HUDEP-2 (cell line): ENCODE measurements at regions not wholly inside any gene's neighbourhood (a gene's known extent, or its start where the extent isn't known, plus 50 kb on each side); places are given as distances from the start of the nearest gene placed in this dataset.
"Not testable (repeated sequence)": the region's sequence is repeated elsewhere in the genome, so short reads cannot be mapped to it uniquely, and the experiment has no call there.

Experiments
- DNase-seq, 76 experiments: peaks; one replicate each; lab custom pipeline; 2025; ENCODE audit not compliant: unreplicated experiment in 76 of 76; lab: John Stamatoyannopoulos, UW

DNA sequence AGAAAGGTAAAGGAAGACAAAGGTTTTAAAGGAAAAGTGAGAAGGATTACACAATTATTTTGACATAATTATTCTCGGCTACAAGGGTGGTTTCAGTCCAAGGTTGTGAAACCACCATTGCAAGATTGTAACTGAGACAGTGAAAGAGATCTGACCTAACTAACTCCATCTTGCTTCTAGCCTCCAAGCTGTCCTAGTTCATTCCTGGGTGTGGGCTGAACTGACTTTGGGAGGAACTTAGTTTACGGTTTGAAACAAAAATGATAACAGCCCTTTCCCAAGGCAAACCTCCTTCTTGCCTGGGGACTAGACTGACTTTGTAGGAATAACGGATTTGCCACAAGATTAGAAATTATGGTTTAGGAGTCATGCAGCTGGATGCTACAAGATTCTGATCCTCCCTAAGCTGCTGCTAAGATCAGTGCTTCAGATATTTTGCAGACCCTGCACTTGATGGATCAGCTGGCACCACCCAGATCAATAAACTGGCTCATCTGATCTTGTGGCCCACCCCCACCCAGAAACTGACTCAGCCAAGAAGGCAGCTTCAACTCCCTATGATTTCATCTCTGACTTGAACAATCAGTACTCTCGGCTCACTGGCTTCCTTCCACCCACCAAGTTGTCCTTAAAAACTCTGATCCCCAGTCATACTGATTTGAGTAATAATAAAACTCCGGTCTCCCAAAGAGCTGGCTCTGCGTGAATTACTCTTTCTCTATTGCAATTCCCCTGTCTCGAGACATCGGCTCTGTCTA, 57.7 kb upstream of the AADACL2 start:
- DNase-seq, result peak in 2 of 76 experiments; percentile 1 to 6

DNA sequence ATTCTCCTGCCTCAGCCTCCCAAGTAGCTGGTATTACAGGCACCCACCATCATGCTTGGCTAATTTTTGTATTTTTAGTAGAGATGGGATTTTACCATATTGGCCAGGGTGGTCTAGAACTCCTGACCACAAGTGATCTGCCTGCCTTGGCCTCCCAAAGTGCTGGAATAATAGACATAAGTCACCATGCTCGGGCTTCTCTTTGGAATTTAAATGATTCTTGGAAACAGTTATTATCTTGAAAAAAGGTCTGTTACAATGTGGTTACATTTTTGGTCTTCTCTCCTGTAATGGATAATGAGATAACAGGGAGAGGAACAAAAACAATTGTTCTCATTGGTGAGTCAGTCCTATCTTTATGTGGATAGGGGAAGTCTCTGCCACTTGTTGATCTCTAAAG, 59.8 kb upstream of the AADACL2 start:
- peak in 33 of 76 experiments; percentile 1 to 84 (median 48) for DNase-seq

DNA sequence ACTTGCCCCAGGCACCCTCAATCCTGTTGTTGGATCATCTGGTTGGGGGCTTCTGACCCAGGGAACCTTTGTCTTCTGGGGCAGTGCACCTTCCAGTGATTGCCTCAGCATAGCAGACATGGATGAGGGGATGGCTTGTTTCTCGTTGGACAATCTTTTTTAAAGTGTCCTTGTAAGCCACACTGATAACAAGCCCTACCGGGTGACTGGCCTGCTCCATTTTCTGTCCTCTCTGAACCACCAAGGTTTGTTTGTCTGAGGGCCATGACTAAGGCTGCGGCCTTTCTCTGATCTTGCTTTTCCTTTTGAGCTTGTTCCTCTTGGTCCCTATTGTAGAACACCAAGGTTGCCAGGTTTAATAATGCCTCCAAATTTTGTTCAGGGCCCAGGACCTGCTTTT, 66.0 kb upstream of the AADACL2 start:
- not testable (repeated sequence) for DNase-seq

DNA sequence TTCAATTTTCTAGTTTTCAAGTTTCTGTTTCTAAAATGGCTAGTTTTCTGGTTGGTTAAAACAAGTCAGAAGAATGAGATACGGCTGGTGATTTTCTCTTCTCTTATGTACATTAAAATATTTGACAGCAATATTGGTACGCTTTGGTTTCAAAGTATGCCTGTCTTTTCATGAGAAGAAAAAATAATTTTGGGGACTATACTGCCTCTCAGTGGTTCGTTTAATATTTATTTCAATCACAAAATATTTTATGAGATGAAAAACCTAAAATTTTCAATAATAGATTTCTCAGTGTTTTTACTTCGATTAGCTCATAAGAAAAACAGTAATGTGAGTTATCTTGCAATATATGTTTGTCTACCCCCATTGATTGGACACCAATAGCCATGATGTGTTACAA, 72.8 kb upstream of the AADACL2 start:
- no peak for DNase-seq

DNA sequence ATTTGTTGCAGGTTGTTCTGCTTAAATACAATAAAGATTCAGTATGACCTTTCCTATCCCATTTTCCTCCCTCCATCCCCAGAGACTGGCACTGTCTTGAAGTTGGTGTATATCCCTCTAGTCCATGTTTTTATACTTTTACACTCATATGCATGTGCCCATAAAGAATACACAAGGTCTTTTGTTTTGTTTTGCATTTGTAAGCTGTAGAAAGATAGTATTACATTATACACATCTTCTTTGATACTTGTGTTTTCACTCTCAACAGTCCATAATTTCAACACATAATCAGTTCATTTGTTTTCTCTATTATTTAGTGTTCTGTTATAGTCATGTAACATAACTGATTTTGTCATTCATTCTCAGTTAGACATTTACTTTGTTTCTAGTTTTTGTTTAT, 88.7 kb upstream of the AADACL2 start:
- no peak for DNase-seq

DNA sequence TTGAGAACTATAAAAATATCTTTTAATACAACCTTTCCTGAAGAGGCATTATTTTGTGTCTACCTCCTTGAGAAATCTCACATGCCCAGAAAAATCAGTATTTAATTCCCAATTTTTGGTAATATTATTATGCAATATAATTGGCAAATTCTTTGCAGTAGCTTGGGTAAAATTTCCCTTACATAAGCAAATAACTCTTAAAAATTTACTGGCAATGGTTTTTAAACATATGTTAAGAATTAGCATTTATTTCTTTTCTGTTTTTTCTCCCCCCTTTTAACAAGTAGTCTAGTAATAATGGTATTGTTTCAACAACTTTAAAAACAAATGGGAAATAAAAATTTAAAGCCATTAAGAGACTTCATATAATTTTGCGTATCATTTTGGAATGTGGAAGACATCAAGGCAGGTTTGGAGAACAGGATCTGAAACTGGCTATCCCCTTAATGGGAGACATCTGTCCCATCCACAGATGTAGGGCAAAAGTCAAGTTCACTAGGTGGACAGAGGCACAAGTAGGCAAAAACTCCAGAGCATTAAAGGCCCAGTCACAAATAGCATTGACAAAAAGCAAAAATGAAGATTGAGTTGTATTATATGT, 89.6 kb upstream of the AADACL2 start:
- no peak for DNase-seq

DNA sequence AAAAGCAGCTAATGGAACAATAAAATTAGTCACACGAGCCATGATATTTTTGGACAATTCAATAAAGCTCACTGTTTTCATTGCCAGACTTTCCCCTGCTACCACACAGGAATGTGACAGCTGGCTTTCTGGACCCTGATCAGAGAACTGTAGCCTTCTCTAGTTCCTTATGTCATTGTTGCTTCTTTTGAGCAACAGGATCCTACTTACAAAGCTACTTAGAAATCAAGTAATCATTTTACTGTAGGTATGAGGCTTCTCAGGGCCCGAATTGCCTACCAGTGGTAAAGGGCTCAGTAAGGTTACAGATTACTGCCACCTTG, 94.3 kb upstream of the AADACL2 start:
- DNase-seq, result no peak

DNA sequence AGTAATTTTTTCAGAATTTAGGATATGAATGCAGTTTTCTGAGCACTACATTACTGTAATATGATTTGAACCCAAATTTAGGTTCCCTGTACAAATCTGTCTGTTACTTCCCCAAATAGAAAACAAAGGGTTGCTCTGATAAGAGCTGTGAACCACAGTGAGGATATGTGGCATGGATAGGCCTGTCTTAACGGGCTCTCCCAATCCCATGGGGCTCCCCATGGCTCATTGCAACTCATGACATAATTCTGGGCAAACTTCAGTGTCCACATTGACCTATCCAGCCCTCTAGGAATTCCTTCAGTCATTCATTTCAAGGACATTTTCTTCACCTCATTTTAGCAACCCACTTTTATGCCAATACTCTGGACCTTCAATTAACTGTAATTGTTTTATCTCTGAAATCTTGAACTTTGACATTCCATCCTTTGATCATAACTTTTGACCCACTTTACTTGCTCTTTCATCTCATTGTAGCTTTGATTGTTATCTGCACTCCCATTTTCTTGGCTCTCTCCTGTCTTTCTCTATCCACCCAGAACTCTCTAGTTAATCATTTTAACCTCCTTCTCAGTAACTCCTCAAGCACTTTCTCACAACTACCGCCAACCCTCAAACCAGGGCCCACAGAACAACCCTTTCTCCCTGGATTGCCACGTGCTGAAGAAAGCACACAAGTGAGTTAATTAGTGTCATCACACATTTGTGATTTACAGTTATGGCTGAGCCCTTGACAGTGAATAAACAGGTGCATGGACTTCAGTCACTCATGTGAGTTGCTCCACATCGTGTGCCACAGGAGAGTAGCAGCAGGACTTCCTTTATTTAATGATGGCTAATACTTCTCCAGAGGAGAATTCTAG, 94.9 kb upstream of the AADACL2 start:
- DNase-seq, result no peak

DNA sequence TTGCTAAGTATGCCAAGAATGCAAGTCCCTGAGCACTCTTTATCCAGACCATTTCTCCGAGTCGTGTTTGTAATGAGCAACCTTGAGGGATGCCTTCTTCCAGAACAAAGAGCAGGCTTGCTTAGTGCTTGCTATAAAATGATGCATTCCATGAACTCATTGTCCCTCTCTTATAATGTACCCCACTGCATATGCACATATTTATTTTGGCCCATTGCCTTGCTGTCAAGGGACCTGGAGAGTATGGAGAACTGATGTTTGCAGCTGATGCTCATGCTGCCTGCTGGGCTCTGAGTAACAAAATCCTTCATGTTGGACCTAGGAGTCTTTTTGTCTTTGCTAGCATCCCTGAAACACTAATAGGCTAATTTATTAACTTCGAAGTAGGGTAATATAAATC, 97.8 kb upstream of the AADACL2 start:
- DNase-seq, result no peak

DNA sequence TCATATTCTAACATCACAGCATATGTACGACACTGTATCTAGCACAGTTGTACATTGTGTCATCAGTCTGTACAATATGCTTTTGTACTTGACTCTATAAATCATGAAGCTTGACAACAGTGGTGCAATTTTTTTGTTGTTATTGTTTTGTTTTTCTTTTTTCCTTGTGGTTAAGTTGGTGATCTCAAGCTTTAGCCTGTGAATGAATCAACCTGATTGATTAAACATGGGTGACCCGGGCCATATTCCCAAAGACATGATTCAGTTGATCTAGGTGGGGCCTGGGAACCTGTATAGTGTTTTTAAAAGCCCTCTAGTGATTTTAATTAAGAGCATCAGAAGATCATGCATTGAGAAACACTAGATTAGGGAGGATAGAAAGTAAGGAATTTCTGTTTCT, 101.8 kb upstream of the AADACL2 start:
- no peak for DNase-seq

DNA sequence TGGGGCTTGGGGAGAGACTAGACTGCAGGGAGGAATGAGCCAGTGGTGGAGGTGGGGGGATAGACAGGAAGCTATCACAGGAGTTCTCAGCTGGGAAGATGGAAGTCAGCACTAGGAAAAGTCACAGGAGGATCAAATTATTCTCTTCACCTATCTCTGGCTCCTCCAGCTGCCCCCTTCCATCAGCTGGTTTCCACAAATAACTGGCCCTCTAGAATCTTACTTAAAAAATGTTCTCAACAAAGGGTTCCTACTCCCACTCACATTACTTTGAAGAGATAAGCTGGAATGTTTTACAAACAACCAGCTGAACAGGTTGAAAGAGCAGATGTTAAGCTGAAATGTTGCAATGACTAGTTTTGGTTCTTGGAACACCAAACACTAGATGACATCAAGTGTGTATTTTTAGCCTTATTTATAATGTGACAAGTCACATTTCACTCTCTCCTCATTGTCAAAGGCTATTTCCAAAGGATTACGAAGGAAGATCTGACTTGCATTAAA, 102.7 kb upstream of the AADACL2 start:
- DNase-seq, result no peak

DNA sequence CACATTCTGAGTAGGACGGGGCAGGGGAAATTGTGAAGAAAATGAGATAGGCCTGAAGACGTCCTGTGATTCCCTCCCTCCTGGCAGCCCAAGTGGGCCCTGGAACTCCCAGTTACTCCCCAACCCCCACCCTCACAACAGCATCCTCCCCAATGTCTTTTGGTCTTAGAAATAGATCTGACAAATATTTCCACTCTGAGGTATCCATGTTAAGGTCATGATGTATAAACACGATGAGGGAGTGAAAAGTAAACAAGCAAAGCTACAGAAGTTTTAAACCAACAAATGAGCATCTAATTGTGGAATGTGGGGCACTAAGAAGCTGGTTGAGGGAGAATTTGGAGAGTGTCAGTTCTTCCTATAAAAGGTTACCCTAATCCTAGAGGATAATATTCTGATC, 103.7 kb upstream of the AADACL2 start:
- no peak for DNase-seq

DNA sequence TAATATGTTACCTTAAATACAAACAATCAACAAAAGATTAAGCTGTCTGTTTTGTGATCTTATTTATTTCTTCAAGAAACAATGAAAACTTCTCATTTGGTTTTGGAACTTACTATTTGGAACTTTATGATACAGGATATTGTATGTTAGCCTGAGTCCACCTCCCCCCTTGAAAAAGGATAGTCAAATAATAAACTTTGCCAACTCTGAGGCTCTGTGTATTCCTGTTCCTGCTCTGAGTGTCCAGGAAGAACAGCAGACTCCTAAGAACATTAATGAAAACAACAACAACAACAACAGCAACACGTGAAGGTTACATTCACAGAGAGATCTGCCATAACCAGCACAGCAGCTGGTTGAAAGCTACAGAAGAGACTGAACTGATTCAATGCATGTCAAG, 108.1 kb upstream of the AADACL2 start:
- DNase-seq, result no peak

DNA sequence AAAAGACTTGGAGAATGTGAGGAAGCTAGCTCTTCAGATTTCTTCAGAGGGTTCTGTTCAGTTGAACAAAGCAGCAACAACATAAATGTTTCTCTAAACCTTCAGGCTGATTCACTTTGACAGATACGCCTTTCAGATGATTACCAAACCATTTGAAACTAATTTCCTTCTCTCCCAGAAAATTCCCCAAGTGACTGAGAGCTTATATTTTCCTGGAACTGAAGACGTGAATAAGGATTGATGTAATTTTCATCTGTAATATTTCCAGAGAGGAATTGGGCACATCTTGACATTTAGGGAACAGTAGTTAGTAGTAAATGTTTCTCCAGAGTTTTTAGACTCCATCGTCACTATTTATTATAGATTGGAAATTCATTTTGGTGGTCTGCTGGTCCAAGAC, 108.6 kb upstream of the AADACL2 start:
- DNase-seq, result no peak

DNA sequence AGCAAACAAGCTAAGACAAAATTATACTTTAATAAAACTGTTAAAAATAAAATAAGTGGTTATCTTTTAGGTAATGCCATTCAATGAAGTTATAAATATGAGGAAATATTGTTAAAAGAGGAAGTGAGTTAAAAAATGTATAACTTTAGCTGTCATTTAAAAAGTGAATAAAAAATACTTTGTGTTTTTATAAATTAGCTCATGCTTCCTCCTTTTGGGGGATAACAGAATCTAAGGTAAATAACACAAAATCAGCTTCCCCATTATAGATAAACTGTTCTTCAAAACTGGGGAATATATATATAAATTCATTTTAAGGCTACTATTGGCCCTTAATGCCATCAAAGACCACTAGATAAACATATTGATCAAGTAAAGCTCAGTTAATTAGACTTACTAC, 113.7 kb upstream of the AADACL2 start:
- no peak for DNase-seq

DNA sequence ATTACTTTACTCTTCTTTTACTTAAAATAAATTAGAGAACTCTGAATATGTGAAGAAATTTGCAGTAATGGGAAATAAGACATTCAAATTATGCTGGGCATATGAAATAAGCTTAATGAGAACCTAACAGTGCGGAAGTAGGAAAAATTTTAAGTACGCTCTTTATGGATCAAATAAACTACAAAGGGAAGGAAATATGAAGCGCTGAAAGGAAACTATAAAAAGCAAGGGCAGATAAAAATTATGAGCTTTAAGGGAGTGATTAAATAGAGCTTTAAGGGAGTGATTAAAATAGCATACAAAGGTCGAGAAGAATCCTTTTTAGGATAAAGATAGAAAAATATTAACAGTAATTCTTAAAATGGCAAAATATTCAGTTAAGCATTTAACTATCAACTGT, 118.3 kb upstream of the AADACL2 start:
- DNase-seq, result no peak

DNA sequence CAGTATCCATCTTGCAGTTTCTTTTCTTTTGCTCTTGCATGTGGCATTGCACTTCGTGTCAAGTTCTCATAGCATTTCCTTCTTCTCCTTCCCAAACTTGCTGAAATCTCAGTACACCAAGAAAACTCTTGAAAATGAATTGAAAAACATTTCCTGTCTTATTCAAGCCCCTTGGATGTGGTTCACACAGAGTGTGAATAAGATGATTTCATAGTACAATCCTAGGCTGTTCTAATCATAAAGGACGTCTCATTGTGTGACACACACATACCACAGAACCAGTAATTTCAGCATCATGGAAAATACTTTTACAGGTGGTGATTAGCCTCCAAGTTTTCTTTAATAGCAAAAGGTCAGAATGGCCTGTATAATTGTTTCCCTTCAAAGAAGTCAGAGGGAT, 121.6 kb upstream of the AADACL2 start:
- no peak for DNase-seq

DNA sequence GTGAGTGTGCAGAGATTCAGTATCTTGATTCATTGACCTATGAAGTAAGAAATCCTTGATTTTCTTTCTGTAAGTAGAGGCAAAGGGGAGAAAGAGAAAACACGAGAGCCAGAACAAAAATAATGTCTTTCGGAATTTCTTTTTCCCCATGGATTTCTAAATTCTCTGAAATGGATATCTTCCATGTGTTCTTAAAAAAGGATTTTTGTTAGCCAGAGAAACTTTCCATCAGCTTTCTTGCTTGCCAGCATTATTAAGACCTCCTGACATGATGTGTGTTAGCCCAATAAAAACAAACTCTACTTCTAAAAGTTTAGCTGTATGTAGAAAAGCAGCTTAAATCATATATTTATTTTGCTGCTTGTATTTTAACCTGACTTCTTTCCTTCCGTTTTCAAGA, 122.3 kb upstream of the AADACL2 start:
- DNase-seq, result no peak

DNA sequence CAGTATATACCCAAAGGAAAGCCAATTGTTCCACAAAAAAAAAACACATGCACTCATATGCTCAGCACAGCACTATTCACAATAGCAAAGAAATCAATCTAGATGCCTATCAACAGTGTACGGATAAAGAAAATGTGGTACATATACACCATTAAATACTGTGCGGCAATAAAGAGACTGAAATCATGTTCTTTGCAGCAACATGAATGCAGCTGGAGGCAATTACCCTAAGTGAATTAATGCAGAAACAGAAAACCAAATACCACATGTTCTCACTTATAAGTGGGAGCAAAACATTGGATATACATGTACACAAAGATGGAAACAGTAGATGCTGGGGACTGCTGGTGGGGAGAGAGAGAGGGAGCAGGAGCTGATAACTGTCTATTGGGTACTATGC, 124.2 kb upstream of the AADACL2 start:
- no peak for DNase-seq

DNA sequence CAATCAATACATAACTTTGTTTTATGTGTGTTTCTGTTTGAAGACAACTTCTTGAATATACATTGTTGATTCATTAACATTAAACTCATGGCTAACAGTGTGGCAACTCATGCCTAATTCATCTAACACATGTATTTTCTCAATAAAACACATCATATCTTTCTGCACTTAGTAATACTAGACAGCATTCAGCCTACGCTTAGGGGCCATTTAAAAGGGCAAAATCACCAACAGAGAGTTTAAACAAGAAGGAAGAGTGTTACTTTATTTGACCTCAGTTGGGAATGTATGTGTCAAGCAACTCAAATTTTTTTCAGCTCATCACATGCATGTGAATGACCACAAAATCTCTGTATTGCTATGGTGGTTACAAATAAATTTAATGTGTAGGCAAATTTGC, 128.8 kb upstream of the AADACL2 start:
- DNase-seq, result no peak

DNA sequence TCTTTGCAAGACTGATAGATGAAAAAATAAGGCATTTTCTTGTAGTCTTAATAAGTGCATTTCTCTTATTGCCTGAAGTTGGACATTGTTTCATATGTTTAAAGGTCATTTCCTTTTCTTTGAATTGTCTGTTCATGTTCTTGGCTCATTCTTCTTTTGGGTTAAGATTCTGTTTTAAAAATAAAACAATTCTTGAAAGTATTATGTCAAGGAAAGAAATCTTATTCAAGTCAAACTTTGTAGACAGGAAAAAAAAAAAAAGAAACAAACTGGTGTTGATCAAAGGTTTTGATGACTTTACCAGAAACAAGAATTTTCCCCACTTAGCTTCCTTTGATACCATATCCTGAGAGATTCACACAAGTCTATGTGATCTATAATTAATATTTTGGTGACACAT, 132.9 kb upstream of the AADACL2 start:
- no peak for DNase-seq
